WERI-Rb-1 (cell line): ENCODE measurements at regions not wholly inside any gene's neighbourhood (a gene's known extent, or its start where the extent isn't known, plus 50 kb on each side); places are given as distances from the start of the nearest gene placed in this dataset.

Experiments
- DNase-seq: peaks from one replicate; pipeline ENCODE4 v3.0.0-alpha.2; 2020
- H3K27ac ChIP-seq: fragments of 250-450 bp; sonication (Bioruptor Pico); 2 replicates; pipeline ENCODE4 v1.5.1; 2020; ENCODE audit warnings: mild to moderate bottlenecking, moderate library complexity
- H3K27me3 ChIP-seq: fragments of 250-450 bp; sonication (Bioruptor Pico); 2 replicates; pipeline ENCODE4 v1.5.1; 2021; ENCODE audit warnings: mild to moderate bottlenecking, low read depth, moderate library complexity; ENCODE audit not compliant: insufficient read depth, severe bottlenecking
- H3K36me3 ChIP-seq: fragments of 250-450 bp; sonication (Bioruptor Pico); 2 replicates; pipeline ENCODE4 v1.5.1; 2020; ENCODE audit warnings: mild to moderate bottlenecking, moderate library complexity
- H3K4me3 ChIP-seq: 2 replicates; pipeline ENCODE4 v1.5.1; 2011; ENCODE audit warnings: low read depth, mild to moderate bottlenecking, control low read depth, low read length
- H3K9me3 ChIP-seq: fragments of 250-450 bp; sonication (Bioruptor Pico); 2 replicates; pipeline ENCODE4 v1.5.1; 2021; ENCODE audit warnings: mild to moderate bottlenecking, moderate library complexity; ENCODE audit not compliant: severe bottlenecking
- CTCF ChIP-seq: IDR thresholded peaks from 2 replicates; pipeline ENCODE4 v1.5.1; 2011; ENCODE audit warnings: low read depth, mild to moderate bottlenecking, control low read depth, inconsistent platforms, low read length

GRCh38 chr16:86762095-86762494 is 183.7 kb downstream of the FOXL1 start:
- Histone ChIP-seq H3K27me3 (peaks cover 15% of the 10 kb centered on the region), H3K27ac (no peak overlapping the region), H3K4me3 (no peak overlapping the region), H3K36me3 (no peaks in the 10 kb centered on the region), H3K9me3 (no peaks in the 10 kb centered on the region)
- no peak for DNase-seq
- TF ChIP-seq CTCF, result no peak

- no peak overlapping the region for H3K4me3 ChIP-seq
- TF ChIP-seq CTCF, result no peak
- no peak for DNase-seq
- peaks cover 10% of the 10 kb centered on the region for H3K27me3 ChIP-seq
- no peaks in the 10 kb centered on the region for H3K36me3 ChIP-seq
- no peaks in the 10 kb centered on the region for H3K9me3 ChIP-seq
- no peak overlapping the region for H3K27ac ChIP-seq
These were observed 185.5 kb downstream of the FOXL1 start for GRCh38 chr16:86763819-86764218.

- H3K27me3 ChIP-seq, result peaks cover 10% of the 10 kb centered on the region
- no peak for TF ChIP-seq CTCF
- no peaks in the 10 kb centered on the region for H3K36me3 ChIP-seq
- H3K4me3 ChIP-seq, result no peak overlapping the region
- H3K9me3 ChIP-seq, result no peaks in the 10 kb centered on the region
- no peak overlapping the region for H3K27ac ChIP-seq
- DNase-seq, result no peak
These were observed 186.2 kb downstream of the FOXL1 start for GRCh38 chr16:86764551-86764950.

GRCh38 chr16:86765389-86766026 is 187.2 kb downstream of the FOXL1 start:
- no peak for TF ChIP-seq CTCF
- Histone ChIP-seq H3K27ac (no peak overlapping the region), H3K27me3 (peaks cover 10% of the 10 kb centered on the region), H3K4me3 (no peak overlapping the region), H3K9me3 (no peaks in the 10 kb centered on the region), H3K36me3 (no peaks in the 10 kb centered on the region)
- no peak for DNase-seq

GRCh38 chr16:86766700-86767099 is 188.4 kb downstream of the FOXL1 start:
- no peak for DNase-seq
- no peak for TF ChIP-seq CTCF
- Histone ChIP-seq H3K4me3 (no peak overlapping the region), H3K27ac (no peak overlapping the region), H3K27me3 (peaks cover 3% of the 10 kb centered on the region), H3K36me3 (no peaks in the 10 kb centered on the region), H3K9me3 (no peaks in the 10 kb centered on the region)

GRCh38 chr16:86768228-86768791 is 190.0 kb downstream of the FOXL1 start:
- Histone ChIP-seq H3K36me3 (no peaks in the 10 kb centered on the region), H3K27me3 (no peaks in the 10 kb centered on the region), H3K4me3 (no peak overlapping the region), H3K27ac (no peak overlapping the region), H3K9me3 (no peaks in the 10 kb centered on the region)
- no peak for DNase-seq
- TF ChIP-seq CTCF, result no peak
